Mesenchymal stem cell (in vitro differentiated cells and primary cell): ENCODE measurements at regions not wholly inside any gene's neighbourhood (a gene's known extent, or its start where the extent isn't known, plus 50 kb on each side); places are given as distances from the start of the nearest gene placed in this dataset.

ENCODE experiments used
- DNase-seq: peaks from one replicate; pipeline ENCODE4 v3.0.0-alpha.2; 2013
- H2AFZ ChIP-seq: one replicate; pipeline ENCODE4 v1.6.1; 2013; ENCODE audit warnings: low read depth, mild to moderate bottlenecking, control low read depth, inconsistent platforms, low read length, moderate library complexity
- H2AK5ac ChIP-seq: 2 replicates; pipeline ENCODE4 v1.6.1; 2013; ENCODE audit warnings: low read length, moderate library complexity, mild to moderate bottlenecking, inconsistent platforms; ENCODE audit not compliant: severe bottlenecking
- H2BK120ac ChIP-seq: one replicate; pipeline ENCODE4 v1.6.1; 2013; ENCODE audit warnings: low read depth, mild to moderate bottlenecking, inconsistent platforms, low read length, moderate library complexity
- H2BK12ac ChIP-seq, 2 experiments: one replicate each; pipeline ENCODE4 v1.6.1; 2013; ENCODE audit warnings: inconsistent platforms in 2 of 2, low read length in 2 of 2, mild to moderate bottlenecking in 2 of 2, moderate library complexity in 2 of 2, control low read depth in 1 of 2
- H2BK15ac ChIP-seq: one replicate; pipeline ENCODE4 v1.6.1; 2013; ENCODE audit warnings: mild to moderate bottlenecking, low read depth, inconsistent platforms; ENCODE audit not compliant: poor library complexity, severe bottlenecking
- H2BK5ac ChIP-seq: 2 replicates; pipeline ENCODE4 v1.6.1; 2013; ENCODE audit warnings: low read depth, mild to moderate bottlenecking, low read length, control low read depth, inconsistent platforms; ENCODE audit not compliant: poor library complexity, severe bottlenecking
- H3K14ac ChIP-seq, 2 experiments: one replicate each; pipeline ENCODE4 v1.6.1; 2013; ENCODE audit warnings: inconsistent platforms in 2 of 2, low read length in 2 of 2, control low read depth in 1 of 2, mild to moderate bottlenecking in 1 of 2, moderate library complexity in 1 of 2
- H3K18ac ChIP-seq, 2 experiments: one replicate each; pipeline ENCODE4 v1.6.1; 2013; ENCODE audit warnings: inconsistent platforms in 2 of 2, low read length in 2 of 2, control low read depth in 1 of 2, low read depth in 1 of 2, mild to moderate bottlenecking in 1 of 2
- H3K23ac ChIP-seq, 2 experiments: one replicate each; pipeline ENCODE4 v1.6.1; 2013; ENCODE audit warnings: inconsistent platforms in 2 of 2, low read length in 2 of 2, mild to moderate bottlenecking in 2 of 2, moderate library complexity in 2 of 2, control low read depth in 1 of 2
- H3K27ac ChIP-seq: 2 replicates; pipeline ENCODE4 v1.5.1; 2013; ENCODE audit warnings: mild to moderate bottlenecking, moderate library complexity, low read length, control low read depth, inconsistent platforms; ENCODE audit not compliant: poor library complexity, severe bottlenecking
- H3K27me3 ChIP-seq, 2 experiments: 2 replicates each; pipeline versions ENCODE4 v1.6.1 to v1.7.0; 2013; ENCODE audit warnings: low read length in 2 of 2, mild to moderate bottlenecking in 2 of 2, moderate library complexity in 2 of 2, control low read depth in 1 of 2, inconsistent platforms in 1 of 2; ENCODE audit not compliant: control insufficient read depth in 1 of 2, insufficient read depth in 1 of 2
- H3K36me3 ChIP-seq, 2 experiments: 2 replicates each; pipeline versions ENCODE4 v1.6.1 to v1.7.0; 2013; ENCODE audit warnings: low read length in 2 of 2, control low read depth in 1 of 2, inconsistent platforms in 1 of 2, low read depth in 1 of 2, mild to moderate bottlenecking in 1 of 2; ENCODE audit not compliant: insufficient read depth in 2 of 2, control insufficient read depth in 1 of 2
- H3K4ac ChIP-seq, 2 experiments: one replicate each; pipeline ENCODE4 v1.6.1; 2013; ENCODE audit warnings: inconsistent platforms in 2 of 2, low read length in 2 of 2, mild to moderate bottlenecking in 2 of 2, moderate library complexity in 2 of 2, control low read depth in 1 of 2, low read depth in 1 of 2
- H3K4me1 ChIP-seq: 2 replicates; pipeline ENCODE4 v1.6.1; 2013; ENCODE audit warnings: low read depth, low read length, control low read depth; ENCODE audit not compliant: control insufficient read depth, insufficient read depth
- H3K4me2 ChIP-seq: 2 replicates; pipeline ENCODE4 v1.6.1; 2013; ENCODE audit warnings: low read length, mild to moderate bottlenecking, inconsistent platforms; ENCODE audit not compliant: poor library complexity, severe bottlenecking
- H3K4me3 ChIP-seq, 2 experiments: 2 replicates each; pipeline versions ENCODE4 v1.5.1 to v1.7.0; 2013; ENCODE audit warnings: low read length in 2 of 2, mild to moderate bottlenecking in 2 of 2, control low read depth in 1 of 2, low read depth in 1 of 2; ENCODE audit not compliant: insufficient read depth in 1 of 2
- H3K79me1 ChIP-seq: replicated peaks from 2 replicates; pipeline ENCODE4 v1.6.1; 2013; ENCODE audit warnings: mild to moderate bottlenecking, control low read depth, low read length, inconsistent platforms; ENCODE audit not compliant: poor library complexity, severe bottlenecking
- H3K9ac ChIP-seq: 2 replicates; pipeline ENCODE4 v1.7.0; 2013; ENCODE audit warnings: mild to moderate bottlenecking, low read length, moderate library complexity
- H3K9me3 ChIP-seq: 2 replicates; pipeline ENCODE4 v1.7.0; 2013; ENCODE audit warnings: mild to moderate bottlenecking, low read length; ENCODE audit not compliant: control insufficient read depth
- H4K8ac ChIP-seq: one replicate; pipeline ENCODE4 v1.6.1; 2013; ENCODE audit warnings: inconsistent platforms, mild to moderate bottlenecking, low read length, moderate library complexity
- H4K91ac ChIP-seq: one replicate; pipeline ENCODE4 v1.6.1; 2013; ENCODE audit warnings: mild to moderate bottlenecking, low read length, inconsistent platforms
- WGBS: methylation state at CpG from one replicate; pipeline ENCODE4 v1.1.7; 2013; ENCODE audit warnings: mixed read lengths; 5-methylcytosine and 5-hydroxymethylcytosine counted together

GRCh38 chr7:22909917-22910316, 87.3 kb upstream of the TOMM7 start:
- no peaks in the 10 kb centered on the region for H3K79me1 ChIP-seq
- H3K4me1 ChIP-seq, result no peaks in the 10 kb centered on the region
- H3K14ac ChIP-seq, result no peak overlapping the region
- H3K4ac ChIP-seq, result no peak overlapping the region
- no peak for DNase-seq
- no peak overlapping the region for H3K4me3 ChIP-seq
- no peaks in the 10 kb centered on the region for H3K27me3 ChIP-seq
- no peak overlapping the region for H4K8ac ChIP-seq
- no peak overlapping the region for H3K18ac ChIP-seq
- peaks cover 3% of the 10 kb centered on the region for H3K9me3 ChIP-seq
- no peak overlapping the region for H3K23ac ChIP-seq
- H2BK120ac ChIP-seq, result no peak overlapping the region
- no peak overlapping the region for H3K9ac ChIP-seq
- H2BK5ac ChIP-seq, result no peak overlapping the region
- 100% methylated on average over 3 of the region's 3 CpGs for WGBS
- H3K4me2 ChIP-seq, result no peak overlapping the region
- H2AFZ ChIP-seq, result no peak overlapping the region
- H3K27ac ChIP-seq, result no peak overlapping the region
- H4K91ac ChIP-seq, result no peak overlapping the region
- no peak overlapping the region for H2BK15ac ChIP-seq
- no peak overlapping the region for H2AK5ac ChIP-seq
- peaks cover 0 to 26% of the 10 kb centered on the region in 2 experiments for H3K36me3 ChIP-seq
- H2BK12ac ChIP-seq, result no peak overlapping the region

- DNase-seq, result no peak
- Histone ChIP-seq H3K4me2 (no peak overlapping the region), H3K14ac (no peak overlapping the region), H2BK5ac (no peak overlapping the region), H2BK120ac (no peak overlapping the region), H3K9me3 (no peaks in the 10 kb centered on the region), H4K8ac (no peak overlapping the region), H2BK15ac (no peak overlapping the region), H4K91ac (no peak overlapping the region), H3K23ac (no peak overlapping the region), H3K4me3 (no peak overlapping the region), H3K18ac (no peak overlapping the region), H3K36me3 (peaks cover 0 to 27% of the 10 kb centered on the region in 2 experiments), H3K27me3 (no peaks in the 10 kb centered on the region), H3K4ac (no peak overlapping the region), H3K79me1 (no peaks in the 10 kb centered on the region), H3K9ac (no peak overlapping the region), H2AFZ (no peak overlapping the region), H2AK5ac (no peak overlapping the region), H2BK12ac (no peak overlapping the region), H3K4me1 (no peaks in the 10 kb centered on the region), H3K27ac (no peak overlapping the region)
- 100% methylated on average over 1 of the region's 3 CpGs for WGBS
These were observed 85.2 kb upstream of the TOMM7 start for GRCh38 chr7:22907805-22908204.

DNA sequence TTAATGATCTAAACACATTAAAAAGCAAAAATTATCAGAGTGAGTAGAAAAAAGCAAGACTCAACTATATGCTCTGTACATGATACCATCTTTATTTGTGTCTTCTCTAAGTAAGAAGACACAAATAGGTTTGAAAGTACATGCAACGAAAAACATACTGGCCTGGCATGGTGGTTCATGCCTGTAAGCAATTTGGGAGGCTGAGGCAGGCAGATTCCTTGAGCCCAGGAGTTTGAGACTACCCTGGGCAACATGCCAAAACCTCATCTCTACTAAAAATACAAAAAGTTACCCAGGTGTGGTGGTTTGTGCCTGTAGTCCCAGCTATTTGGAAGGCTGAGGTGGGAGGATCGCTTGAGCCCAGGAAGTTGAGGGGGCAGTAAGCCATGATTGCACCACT, 78.1 kb upstream of the TOMM7 start:
- Histone ChIP-seq H2AK5ac (no peak overlapping the region), H3K27me3 (no peaks in the 10 kb centered on the region), H3K18ac (no peak overlapping the region), H3K79me1 (no peaks in the 10 kb centered on the region), H3K23ac (no peak overlapping the region), H2BK5ac (no peak overlapping the region), H3K4me3 (no peak overlapping the region), H2BK120ac (no peak overlapping the region), H3K9me3 (no peaks in the 10 kb centered on the region), H3K27ac (no peak overlapping the region), H3K4me2 (no peak overlapping the region), H2AFZ (no peak overlapping the region), H3K14ac (no peak overlapping the region), H4K91ac (no peak overlapping the region), H3K4me1 (no peaks in the 10 kb centered on the region), H3K4ac (no peak overlapping the region), H3K9ac (no peak overlapping the region), H4K8ac (no peak overlapping the region), H2BK15ac (no peak overlapping the region), H2BK12ac (no peak overlapping the region), H3K36me3 (peaks cover 0 to 2% of the 10 kb centered on the region in 2 experiments)
- no peak for DNase-seq
- WGBS, result 100% methylated on average over 2 of the region's 2 CpGs

- no peak overlapping the region for H3K4me2 ChIP-seq
- H3K9ac ChIP-seq, result no peak overlapping the region
These were observed 77.5 kb upstream of the TOMM7 start for GRCh38 chr7:22900101-22900500.

More at GRCh38 chr7:22900101-22900500, 77.5 kb upstream of the TOMM7 start:
- Histone ChIP-seq H3K79me1 (no peaks in the 10 kb centered on the region), H3K4ac (no peak overlapping the region), H2BK120ac (no peak overlapping the region), H2AFZ (no peak overlapping the region), H3K18ac (no peak overlapping the region), H3K4me3 (no peak overlapping the region), H3K14ac (no peak overlapping the region), H2AK5ac (no peak overlapping the region), H3K36me3 (peaks cover 0 to 2% of the 10 kb centered on the region in 2 experiments), H3K9me3 (no peaks in the 10 kb centered on the region), H4K91ac (no peak overlapping the region), H2BK5ac (no peak overlapping the region), H3K27ac (no peak overlapping the region), H2BK12ac (no peak overlapping the region), H3K23ac (no peak overlapping the region), H3K4me1 (no peaks in the 10 kb centered on the region), H3K27me3 (no peaks in the 10 kb centered on the region), H4K8ac (no peak overlapping the region), H2BK15ac (no peak overlapping the region)
- no peak for DNase-seq
- no CpG with 5 or more reads among the region's 1 CpG for WGBS
